C4-2B (cell line): ENCODE measurements at regions not wholly inside any gene's neighbourhood (a gene's known extent, or its start where the extent isn't known, plus 50 kb on each side); places are given as distances from the start of the nearest gene placed in this dataset.

Experiments used
- H3K27ac ChIP-seq: fragments of 450-650 bp; 2 replicates; pipeline ENCODE4 v1.5.1; 2017
- ZFX ChIP-seq: fragments of 450-650 bp; IDR thresholded peaks from 2 replicates; pipeline ENCODE4 v1.6.1; 2017
- TF ChIP-seq, protein P1 (sequence below): fragments of 450-650 bp; conservative IDR thresholded peaks from 2 replicates; pipeline ENCODE4 v1.5.1; 2017; ENCODE audit warnings: mild to moderate bottlenecking

GRCh38 chr4:153933915-153934687 is 145.2 kb upstream of the SFRP2 start:
- no peak for TF ChIP-seq ZFX
- TF ChIP-seq, protein P1, sequence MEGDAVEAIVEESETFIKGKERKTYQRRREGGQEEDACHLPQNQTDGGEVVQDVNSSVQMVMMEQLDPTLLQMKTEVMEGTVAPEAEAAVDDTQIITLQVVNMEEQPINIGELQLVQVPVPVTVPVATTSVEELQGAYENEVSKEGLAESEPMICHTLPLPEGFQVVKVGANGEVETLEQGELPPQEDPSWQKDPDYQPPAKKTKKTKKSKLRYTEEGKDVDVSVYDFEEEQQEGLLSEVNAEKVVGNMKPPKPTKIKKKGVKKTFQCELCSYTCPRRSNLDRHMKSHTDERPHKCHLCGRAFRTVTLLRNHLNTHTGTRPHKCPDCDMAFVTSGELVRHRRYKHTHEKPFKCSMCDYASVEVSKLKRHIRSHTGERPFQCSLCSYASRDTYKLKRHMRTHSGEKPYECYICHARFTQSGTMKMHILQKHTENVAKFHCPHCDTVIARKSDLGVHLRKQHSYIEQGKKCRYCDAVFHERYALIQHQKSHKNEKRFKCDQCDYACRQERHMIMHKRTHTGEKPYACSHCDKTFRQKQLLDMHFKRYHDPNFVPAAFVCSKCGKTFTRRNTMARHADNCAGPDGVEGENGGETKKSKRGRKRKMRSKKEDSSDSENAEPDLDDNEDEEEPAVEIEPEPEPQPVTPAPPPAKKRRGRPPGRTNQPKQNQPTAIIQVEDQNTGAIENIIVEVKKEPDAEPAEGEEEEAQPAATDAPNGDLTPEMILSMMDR: no peak

DNA sequence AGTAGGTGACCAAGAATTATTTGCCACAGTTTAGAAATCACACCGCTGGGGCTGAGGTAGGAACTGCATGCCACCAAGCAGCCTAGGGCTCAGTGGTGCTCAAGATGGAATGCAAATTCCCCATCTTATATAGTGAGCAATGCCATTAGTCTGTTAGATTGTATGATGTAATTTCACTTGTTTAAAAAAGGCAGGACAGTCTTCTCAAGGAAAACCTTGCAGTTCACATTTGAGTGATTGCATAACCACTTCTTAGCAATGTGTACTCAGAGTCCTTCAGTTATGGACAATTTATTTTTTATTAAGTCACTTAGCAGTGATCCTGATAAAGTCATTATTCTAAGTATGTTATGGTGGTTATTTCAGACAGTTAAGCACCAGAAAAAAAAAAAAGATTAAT is 142.9 kb upstream of the SFRP2 start:
- TF ChIP-seq, protein P1: no peak
- TF ChIP-seq ZFX: no peak
- no peak overlapping the region for H3K27ac ChIP-seq

More at GRCh38 chr4:153933915-153934687, 145.2 kb upstream of the SFRP2 start:
- no peak overlapping the region for H3K27ac ChIP-seq

GRCh38 chr4:153929675-153930074 is 140.8 kb upstream of the SFRP2 start:
- TF ChIP-seq ZFX: no peak
- TF ChIP-seq, protein P1: no peak
- H3K27ac ChIP-seq: no peak overlapping the region

- no peak overlapping the region for H3K27ac ChIP-seq
- TF ChIP-seq, protein P1: no peak
- TF ChIP-seq ZFX: no peak
These were observed 138.6 kb upstream of the SFRP2 start for GRCh38 chr4:153927451-153927850.

GRCh38 chr4:153922148-153922547 is 133.3 kb upstream of the SFRP2 start:
- H3K27ac ChIP-seq: no peak overlapping the region
- no peak for TF ChIP-seq ZFX

DNA sequence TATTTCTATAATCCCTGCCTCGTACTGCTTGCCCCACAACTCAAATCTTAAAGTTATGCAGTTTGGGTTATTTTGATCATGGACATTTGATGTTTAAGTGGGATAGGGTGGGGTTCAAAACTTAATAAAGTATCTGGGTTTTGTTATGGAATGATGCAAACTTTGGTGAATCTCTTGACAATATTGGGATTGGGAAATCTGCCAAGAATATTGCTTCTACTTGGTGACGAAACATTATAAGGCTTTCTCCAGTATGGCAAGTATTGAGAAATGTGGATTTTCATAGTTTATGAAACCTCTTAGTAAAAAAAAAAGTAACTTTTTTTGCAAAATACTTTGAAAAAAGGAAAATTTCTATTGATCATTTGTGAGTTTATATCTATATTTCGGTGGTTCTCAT is 130.8 kb upstream of the SFRP2 start:
- H3K27ac ChIP-seq: no peak overlapping the region
- TF ChIP-seq, protein P1: no peak
- TF ChIP-seq ZFX: no peak

- no peak overlapping the region for H3K27ac ChIP-seq
- TF ChIP-seq ZFX: no peak
- TF ChIP-seq, protein P1: no peak
These were observed 127.4 kb upstream of the SFRP2 start for GRCh38 chr4:153916273-153916755.

DNA sequence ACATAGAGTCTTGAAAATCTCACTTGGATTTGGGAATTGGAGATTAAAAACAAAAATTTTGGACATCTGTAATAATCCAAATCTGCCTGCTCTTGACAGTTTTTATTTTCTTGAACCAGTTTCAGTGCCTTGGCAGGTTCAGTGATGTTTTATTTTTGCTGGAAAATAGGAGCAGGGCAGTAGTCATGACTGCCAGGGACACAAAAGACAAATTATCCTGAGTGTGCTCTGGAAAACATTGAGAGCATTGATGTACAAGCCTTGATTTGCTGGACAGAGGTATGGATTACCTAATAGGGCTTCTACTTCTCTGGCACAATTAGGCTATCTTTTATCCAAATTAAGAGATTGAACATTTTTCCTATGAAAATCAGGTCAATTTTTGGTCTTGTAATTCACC is 123.4 kb upstream of the SFRP2 start:
- TF ChIP-seq, protein P1: no peak
- no peak for TF ChIP-seq ZFX
- no peak overlapping the region for H3K27ac ChIP-seq
